ENCODE measurements at regions not wholly inside any gene's neighbourhood (a gene's known extent, or its start where the extent isn't known, plus 50 kb on each side); places are given as distances from the start of the nearest gene placed in this dataset.

DNA sequence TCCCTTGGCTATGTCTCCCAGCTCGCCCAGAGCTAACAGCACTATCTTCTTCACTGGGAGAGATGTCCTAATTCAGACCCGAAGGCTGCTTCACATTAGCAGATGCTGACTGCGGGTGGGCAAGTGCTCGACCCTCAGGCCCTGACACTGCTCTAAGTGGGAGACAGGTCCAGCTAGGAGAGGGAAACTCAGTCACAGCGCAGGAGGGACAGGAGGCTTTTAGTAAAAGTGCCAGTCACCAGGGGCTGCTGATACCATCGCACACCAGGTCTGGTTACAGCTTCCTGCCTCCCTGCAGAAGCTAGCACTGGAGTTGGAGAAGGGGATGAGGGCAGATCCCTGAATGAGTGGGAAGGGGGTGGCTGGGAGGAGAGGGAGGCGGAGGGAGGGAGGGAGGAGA is 365.8 kb upstream of the RGMA start:
- no peak for DNase-seq (ENCODE audit: low spot score)
- no peak for FAIRE-seq

GRCh38 chr15:93452537-93453211 is 363.7 kb upstream of the RGMA start:
- FAIRE-seq = no peak
- DNase-seq (ENCODE audit: low spot score) = no peak

DNA sequence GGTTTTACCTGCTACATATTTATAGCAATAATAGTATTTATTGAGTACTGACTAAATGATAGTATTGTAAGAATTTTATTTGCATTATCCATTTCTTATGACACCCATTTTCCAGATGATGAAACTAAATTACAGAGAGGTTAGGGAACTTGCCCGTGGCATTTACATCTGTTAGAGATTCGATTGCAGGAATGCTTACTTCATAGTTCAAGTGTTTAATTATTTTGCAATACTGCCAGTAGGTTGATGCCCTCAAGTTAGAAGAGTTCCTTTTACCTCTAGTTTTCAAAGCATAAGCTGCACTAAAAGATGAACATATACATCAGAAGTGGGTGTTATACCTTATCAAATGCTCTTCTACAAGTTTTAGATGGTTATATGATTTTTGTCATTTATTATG is 362.8 kb upstream of the RGMA start:
- no peak for DNase-seq (ENCODE audit: low spot score)
- no peak for FAIRE-seq

DNA sequence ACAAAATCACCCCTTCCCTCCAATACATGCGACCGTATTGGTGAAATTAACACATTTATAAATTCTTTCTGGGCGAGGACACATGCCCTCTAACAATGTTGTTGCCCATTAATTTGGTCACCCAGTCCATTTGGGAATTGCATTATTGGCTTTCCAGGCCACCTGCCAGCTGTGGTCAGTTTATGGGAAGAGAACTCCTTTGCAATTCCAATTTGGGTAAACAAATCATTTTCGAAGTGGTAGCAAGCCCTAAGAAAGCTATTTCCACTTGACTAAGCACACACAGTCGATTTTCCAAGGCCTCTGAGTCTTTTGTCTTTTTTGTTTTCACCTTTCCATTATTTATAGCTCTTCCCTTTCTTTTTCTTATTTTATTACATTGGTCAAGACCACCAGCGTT is 362.3 kb upstream of the RGMA start:
- DNase-seq (ENCODE audit: low spot score) (no peak), FAIRE-seq (no peak)

DNA sequence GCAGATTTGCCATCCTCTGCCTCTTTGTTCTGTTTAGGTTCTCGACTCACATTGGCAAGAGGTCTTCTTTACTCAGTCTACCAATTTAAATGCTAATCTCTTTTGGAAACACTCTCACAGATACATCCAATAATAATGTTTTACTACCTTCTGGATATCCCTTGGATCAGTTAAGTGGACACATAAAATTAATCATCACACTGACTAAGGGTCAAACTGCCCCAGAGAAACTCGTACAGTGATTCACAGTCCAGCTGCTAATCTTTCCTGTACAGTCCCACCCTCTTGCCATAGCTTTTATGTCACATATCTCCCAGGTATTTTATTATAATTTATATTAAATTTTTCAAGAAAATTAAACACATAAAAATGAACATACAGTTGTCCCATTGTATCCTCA is 360.8 kb upstream of the RGMA start:
- FAIRE-seq = no peak
- DNase-seq (ENCODE audit: low spot score) = no peak

- no peak for FAIRE-seq
Observed at GRCh38 chr15:93438310-93438709, 349.3 kb upstream of the RGMA start.

DNA sequence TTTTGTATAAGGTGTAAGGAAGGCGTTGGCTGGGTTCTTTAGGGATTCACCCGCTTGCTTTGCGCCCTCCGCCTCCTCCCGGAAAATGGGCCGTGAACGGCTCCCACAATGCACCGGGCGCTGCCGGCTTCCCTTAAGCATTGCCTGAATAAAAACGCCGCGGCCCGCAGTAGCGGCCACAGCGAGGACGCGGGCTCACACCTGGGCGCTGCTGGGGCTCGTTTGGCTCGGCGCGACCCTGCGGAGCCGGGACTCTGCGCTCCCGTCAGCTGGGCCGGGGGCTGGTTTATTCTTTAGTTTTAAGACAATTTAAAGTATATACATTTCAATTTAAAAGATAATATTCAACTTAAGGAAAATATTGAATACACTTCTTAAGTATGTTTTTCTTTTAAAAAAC is 343.5 kb upstream of the RGMA start:
- DNase-seq (ENCODE audit: low spot score) (no peak), FAIRE-seq (no peak)

More at GRCh38 chr15:93438310-93438709, 349.3 kb upstream of the RGMA start:
- no peak for DNase-seq (ENCODE audit: low spot score)

- no peak for FAIRE-seq
- DNase-seq (ENCODE audit: low spot score) = no peak
Observed at GRCh38 chr15:93428807-93429351, 339.9 kb upstream of the RGMA start.

DNA sequence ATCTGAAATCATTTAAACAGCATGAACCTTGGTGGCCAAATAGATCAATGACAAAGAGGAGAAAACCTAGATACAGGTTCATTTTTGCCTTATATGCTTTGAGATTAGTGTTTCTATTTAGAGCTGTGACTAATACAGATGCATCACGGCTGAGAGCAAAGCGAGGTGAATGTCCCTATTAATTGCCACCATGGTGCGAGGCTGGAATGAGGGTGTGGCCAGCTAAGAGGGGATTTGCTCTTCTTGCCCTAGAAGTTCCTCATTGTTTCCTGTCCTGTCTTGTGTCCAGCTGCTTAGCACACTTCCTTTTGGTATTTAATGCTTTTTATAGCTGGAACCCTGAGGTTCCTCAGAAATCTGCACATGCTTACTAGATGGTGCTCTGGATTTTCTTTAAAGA is 339.1 kb upstream of the RGMA start:
- DNase-seq (ENCODE audit: low spot score) = no peak
- FAIRE-seq = no peak

DNA sequence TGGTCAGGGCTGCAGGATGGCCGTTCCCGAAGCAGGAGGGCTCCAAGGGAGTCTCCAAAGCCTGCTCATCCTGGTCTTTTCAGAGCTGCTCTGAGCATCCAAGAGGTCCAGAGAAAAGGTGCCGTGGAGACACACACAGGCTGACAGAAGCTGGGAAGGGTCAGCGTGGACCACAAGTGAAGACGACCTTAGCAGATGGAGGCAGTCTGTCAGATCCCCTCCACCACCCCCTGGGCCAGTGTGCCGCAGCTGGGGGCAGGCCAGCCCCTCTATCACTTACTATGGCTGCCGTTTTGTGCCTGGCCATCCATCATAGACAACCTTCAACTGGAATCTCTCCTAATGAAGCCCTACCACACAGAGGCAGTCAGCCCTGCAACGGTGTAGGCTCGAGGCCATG is 335.1 kb upstream of the RGMA start:
- DNase-seq (ENCODE audit: low spot score) (no peak), FAIRE-seq (no peak)

GRCh38 chr15:93422476-93422875 is 333.5 kb upstream of the RGMA start:
- no peak for FAIRE-seq
- no peak for DNase-seq (ENCODE audit: low spot score)

DNA sequence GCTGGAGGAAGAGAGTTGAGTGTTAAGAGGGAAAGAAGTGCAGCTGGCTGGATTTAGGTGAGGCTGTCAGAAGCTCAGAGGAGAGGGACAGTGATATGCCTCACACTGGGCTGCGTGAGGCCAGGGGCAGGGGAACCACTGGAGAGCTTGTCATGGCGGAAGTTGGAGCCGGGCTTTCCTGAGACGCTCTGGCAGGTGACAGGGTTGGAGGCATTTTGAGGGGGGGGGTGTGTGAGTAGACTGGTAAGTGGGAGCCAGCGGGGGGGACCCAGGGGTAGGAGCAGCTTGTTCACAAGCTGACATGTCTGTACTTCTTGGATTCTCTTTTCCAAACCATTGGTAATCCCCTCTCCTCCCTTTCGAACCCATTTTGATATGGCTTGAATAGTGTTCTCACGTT is 331.5 kb upstream of the RGMA start:
- no peak for FAIRE-seq
- no peak for DNase-seq (ENCODE audit: low spot score)

DNA sequence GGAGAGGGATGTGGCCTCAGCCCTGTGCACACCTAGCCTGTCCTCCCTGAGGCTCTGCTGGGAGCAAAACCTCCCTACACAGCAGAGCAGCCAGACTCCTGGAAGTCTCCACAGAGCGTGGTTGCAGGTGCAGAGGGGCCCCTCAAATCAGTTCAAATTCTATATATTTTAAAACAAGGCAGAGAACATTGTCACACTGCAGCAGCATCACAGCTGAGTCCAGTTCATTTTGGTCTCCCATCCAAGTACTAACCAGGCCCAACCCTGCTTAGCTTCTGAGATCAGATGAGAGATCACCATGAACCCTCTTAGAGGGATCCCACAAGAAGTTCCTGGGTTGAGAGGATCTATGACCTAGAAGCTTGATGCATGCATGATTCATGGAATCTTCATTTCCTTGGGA is 331.0 kb upstream of the RGMA start:
- no peak for DNase-seq (ENCODE audit: low spot score)
- FAIRE-seq = no peak

GRCh38 chr15:93418566-93418965 is 329.6 kb upstream of the RGMA start:
- no peak for FAIRE-seq
- DNase-seq (ENCODE audit: low spot score) = no peak

GRCh38 chr15:93417631-93418030 is 328.6 kb upstream of the RGMA start:
- FAIRE-seq = no peak

GRCh38 chr15:93417156-93417555 is 328.1 kb upstream of the RGMA start:
- DNase-seq (ENCODE audit: low spot score) (no peak), FAIRE-seq (no peak)

More at GRCh38 chr15:93417631-93418030, 328.6 kb upstream of the RGMA start:
- DNase-seq (ENCODE audit: low spot score) = no peak

GRCh38 chr15:93415576-93415975 is 326.6 kb upstream of the RGMA start:
- DNase-seq (ENCODE audit: low spot score) (no peak), FAIRE-seq (no peak)

- DNase-seq (ENCODE audit: low spot score) (no peak), FAIRE-seq (no peak)
Observed at GRCh38 chr15:93414576-93415231, 325.7 kb upstream of the RGMA start.

GRCh38 chr15:93413745-93414144 is 324.7 kb upstream of the RGMA start:
- no peak for DNase-seq (ENCODE audit: low spot score)
- FAIRE-seq = no peak

DNA sequence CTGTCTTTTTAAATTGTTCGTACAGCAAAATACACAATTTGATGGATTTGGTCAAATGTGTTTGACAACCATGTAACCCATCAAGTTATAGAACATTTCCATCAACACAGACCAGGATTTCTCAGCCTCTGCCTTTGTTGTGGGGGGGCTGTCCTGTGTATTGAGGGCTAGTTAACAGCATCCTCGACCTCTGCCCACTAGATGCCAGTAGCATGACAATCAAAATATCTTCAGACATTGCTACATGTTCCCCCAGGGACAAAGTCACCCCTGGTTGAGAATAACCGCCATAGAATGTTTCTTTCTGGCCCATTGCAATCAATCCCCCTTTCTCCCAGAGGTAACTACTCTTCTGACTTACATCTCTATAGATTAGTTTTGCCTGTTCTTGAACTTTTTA is 310.1 kb upstream of the RGMA start:
- FAIRE-seq = no peak

DNA sequence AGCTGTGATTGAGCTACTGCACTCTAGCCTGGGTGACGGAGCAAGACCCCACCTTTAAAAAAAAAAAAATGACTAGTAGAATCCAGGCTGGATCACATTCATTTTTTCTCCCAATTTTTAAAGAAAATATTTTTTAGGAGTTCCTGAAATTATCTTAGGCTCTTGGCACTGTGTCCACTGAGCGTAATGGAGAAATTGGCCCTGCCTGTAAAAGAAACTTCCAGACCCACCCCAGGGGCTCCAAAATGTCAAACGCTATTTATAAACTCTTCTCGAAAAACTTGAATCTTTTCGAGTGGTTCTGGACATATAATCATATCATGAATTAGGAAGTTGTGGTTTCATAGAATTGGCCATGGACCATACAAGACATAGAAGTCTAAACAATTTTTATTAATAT is 300.2 kb upstream of the RGMA start:
- DNase-seq (ENCODE audit: low spot score) (no peak), FAIRE-seq (no peak)

More for the DNA sequence above, 310.1 kb upstream of the RGMA start:
- DNase-seq (ENCODE audit: low spot score) = no peak

GRCh38 chr15:93384886-93385285 is 295.9 kb upstream of the RGMA start:
- no peak for DNase-seq (ENCODE audit: low spot score)
- FAIRE-seq = no peak

- FAIRE-seq = no peak
- no peak for DNase-seq (ENCODE audit: low spot score)
Observed at GRCh38 chr15:93382200-93382820, 293.3 kb upstream of the RGMA start.

Data from RCC 7860 (cell line).